ENCODE measurements at regions not wholly inside any gene's neighbourhood (a gene's known extent, or its start where the extent isn't known, plus 50 kb on each side); places are given as distances from the start of the nearest gene placed in this dataset.

- ChIA-PET CTCF (no interaction called here), POLR2A (no interaction called here)
- DNase-seq (ENCODE audit: extremely low spot score), result no peak
- TF ChIP-seq NFRKB (IDR thresholded peaks at IDR 0.05) (no peak), ARNT (IDR thresholded peaks at IDR 0.05) (no peak), ZNF384 (IDR thresholded peaks at IDR 0.05) (no peak), FOXA1 (IDR thresholded peaks at IDR 0.05) (no peak), BHLHE40 (IDR thresholded peaks at IDR 0.05; ENCODE audit: borderline replicate concordance) (no peak), L3MBTL2 (conservative IDR thresholded peaks at IDR 0.05) (no peak), ELF4 (IDR thresholded peaks at IDR 0.05) (no peak), CTBP1 (IDR thresholded peaks at IDR 0.05; ENCODE audit: borderline replicate concordance) (no peak), FOXK2 (IDR thresholded peaks at IDR 0.05) (no peak), PKNOX1 (IDR thresholded peaks at IDR 0.05) (no peak), TARDBP (IDR thresholded peaks at IDR 0.05) (no peak), FOXM1 (IDR thresholded peaks at IDR 0.05; ENCODE audit: borderline replicate concordance) (no peak)
Measured at GRCh38 chr13:44135566-44135965, 238.1 kb upstream of the SERP2 start.

GRCh38 chr13:44136696-44137268 is 236.8 kb upstream of the SERP2 start:
- no peak for DNase-seq (ENCODE audit: extremely low spot score)
- TF ChIP-seq PKNOX1 (IDR thresholded peaks at IDR 0.05) (no peak), LEF1 (IDR thresholded peaks at IDR 0.05; ENCODE audit: borderline replicate concordance) (no peak), ARNT (IDR thresholded peaks at IDR 0.05) (no peak), NFRKB (IDR thresholded peaks at IDR 0.05) (no peak), FOXK2 (IDR thresholded peaks at IDR 0.05) (no peak), SP1 (IDR thresholded peaks at IDR 0.05) (no peak), ELF4 (IDR thresholded peaks at IDR 0.05) (no peak)
- ChIA-PET POLR2A (no interaction called here), CTCF (interaction anchor here (0.5 kb wide), 1 partner anchor 31 kb away, joined by 3 read pairs; no protein-coding TSS in a partner anchor)

GRCh38 chr13:44137466-44137865 is 236.2 kb upstream of the SERP2 start:
- ChIA-PET CTCF (no interaction called here), POLR2A (no interaction called here)
- DNase-seq (ENCODE audit: extremely low spot score), result no peak
- no peak for TF ChIP-seq ARNT (IDR thresholded peaks at IDR 0.05)
- no peak for TF ChIP-seq L3MBTL2 (conservative IDR thresholded peaks at IDR 0.05)
- no peak for TF ChIP-seq SP1 (IDR thresholded peaks at IDR 0.05)
- TF ChIP-seq ZNF384 (IDR thresholded peaks at IDR 0.05), result no peak
- no peak for TF ChIP-seq ELF4 (IDR thresholded peaks at IDR 0.05)
- no peak for TF ChIP-seq NFRKB (IDR thresholded peaks at IDR 0.05)
- no peak for TF ChIP-seq HDGF (IDR thresholded peaks at IDR 0.05; ENCODE audit: borderline replicate concordance)
- no peak for TF ChIP-seq SUZ12 (IDR thresholded peaks at IDR 0.05)
- TF ChIP-seq LEF1 (IDR thresholded peaks at IDR 0.05; ENCODE audit: borderline replicate concordance), result no peak

- ChIA-PET CTCF (interaction anchor here (0.8 kb wide), 1 partner anchor 297 kb away, joined by 4 read pairs; no protein-coding TSS in a partner anchor), POLR2A (interaction anchor here (1.1 to 2.9 kb wide), 3 partner anchors 8 to 297 kb away, joined by 3 to 24 read pairs (median 4); no protein-coding TSS in a partner anchor)
- DNase-seq (ENCODE audit: extremely low spot score), result no peak
- no peak for TF ChIP-seq ELF4 (IDR thresholded peaks at IDR 0.05)
- no peak for TF ChIP-seq FOXM1 (IDR thresholded peaks at IDR 0.05; ENCODE audit: borderline replicate concordance)
- no peak for TF ChIP-seq PKNOX1 (IDR thresholded peaks at IDR 0.05)
Measured at GRCh38 chr13:44140146-44140545, 233.5 kb upstream of the SERP2 start.

- 0 out of 2 replicates have a peak, but pooled peaks have one; percentile 77 for TF ChIP-seq L3MBTL2 (conservative IDR thresholded peaks at IDR 0.05)
- TF ChIP-seq ELF4 (IDR thresholded peaks at IDR 0.05), result no peak
- POLR2A ChIA-PET, result interaction anchor here (0.7 to 2.9 kb wide), 11 partner anchors 8 to 296 kb away, joined by 3 to 24 read pairs (median 4); no protein-coding TSS in a partner anchor
- CTCF ChIA-PET, result interaction anchor here (0.8 kb wide), 1 partner anchor 296 kb away, joined by 4 read pairs; no protein-coding TSS in a partner anchor
- peak; percentile 12 for DNase-seq (ENCODE audit: extremely low spot score)
Measured at GRCh38 chr13:44140888-44141724, 232.5 kb upstream of the SERP2 start.

GRCh38 chr13:44141725-44142539 is 231.7 kb upstream of the SERP2 start:
- CTCF ChIA-PET, result no interaction called here
- DNase-seq (ENCODE audit: extremely low spot score), result peak; percentile 99
- TF ChIP-seq CTBP1 (IDR thresholded peaks at IDR 0.05; ENCODE audit: borderline replicate concordance), result no peak
- no peak for TF ChIP-seq LEF1 (IDR thresholded peaks at IDR 0.05; ENCODE audit: borderline replicate concordance)
- no peak; the same call in 1 of the 2 replicates for TF ChIP-seq ELF4 (IDR thresholded peaks at IDR 0.05)
- peak; percentile 99 for TF ChIP-seq PKNOX1 (IDR thresholded peaks at IDR 0.05)
- TF ChIP-seq L3MBTL2 (conservative IDR thresholded peaks at IDR 0.05), result peak; percentile 57
- POLR2A ChIA-PET, result interaction anchor here (0.5 to 2.9 kb wide), 11 partner anchors 9 to 297 kb away, joined by 3 to 24 read pairs (median 4); no protein-coding TSS in a partner anchor
